GM19467 (cell line): ENCODE measurements at regions not wholly inside any gene's neighbourhood (a gene's known extent, or its start where the extent isn't known, plus 50 kb on each side); places are given as distances from the start of the nearest gene placed in this dataset.
"Not testable (repeated sequence)": the region's sequence is repeated elsewhere in the genome, so short reads cannot be mapped to it uniquely, and the experiment has no call there.

Experiments used
- ATAC-seq: cut with Tn5 transposase; IDR thresholded peaks from one replicate; pipeline ENCODE4 v1.9.1; 2021; ENCODE audit warnings: mild to moderate bottlenecking, moderate library complexity; ENCODE audit not compliant: unreplicated experiment

- no peak for ATAC-seq
Measured at GRCh38 chr7:119748251-119748860, 524.6 kb upstream of the KCND2 start.

GRCh38 chr7:119748991-119749390 is 524.0 kb upstream of the KCND2 start:
- ATAC-seq: no peak

GRCh38 chr7:119756687-119757086 is 516.3 kb upstream of the KCND2 start:
- no peak for ATAC-seq

- no peak for ATAC-seq
Measured at GRCh38 chr7:119758254-119758653, 514.7 kb upstream of the KCND2 start.

GRCh38 chr7:119761776-119762175 is 511.2 kb upstream of the KCND2 start:
- no peak for ATAC-seq

- no peak for ATAC-seq
Measured at GRCh38 chr7:119782286-119782685, 490.7 kb upstream of the KCND2 start.

- ATAC-seq: no peak
Measured at GRCh38 chr7:119783799-119784198, 489.2 kb upstream of the KCND2 start.

GRCh38 chr7:119802147-119802546 is 470.8 kb upstream of the KCND2 start:
- ATAC-seq: no peak

- ATAC-seq: no peak
Measured at GRCh38 chr7:119825091-119825655, 447.8 kb upstream of the KCND2 start.

- no peak for ATAC-seq
Measured at GRCh38 chr7:119826547-119826946, 446.4 kb upstream of the KCND2 start.

GRCh38 chr7:119838444-119838843 is 434.5 kb upstream of the KCND2 start:
- ATAC-seq: no peak

- no peak for ATAC-seq
Measured at GRCh38 chr7:119842337-119842736, 430.6 kb upstream of the KCND2 start.

GRCh38 chr7:119842786-119843185 is 430.2 kb upstream of the KCND2 start:
- no peak for ATAC-seq

- no peak for ATAC-seq
Measured at GRCh38 chr7:119861385-119861784, 411.6 kb upstream of the KCND2 start.

GRCh38 chr7:119868387-119868786 is 404.6 kb upstream of the KCND2 start:
- no peak for ATAC-seq

GRCh38 chr7:119879835-119880234 is 393.1 kb upstream of the KCND2 start:
- no peak for ATAC-seq

GRCh38 chr7:119886007-119886406 is 387.0 kb upstream of the KCND2 start:
- ATAC-seq: no peak

GRCh38 chr7:119886525-119886924 is 386.4 kb upstream of the KCND2 start:
- not testable (repeated sequence) for ATAC-seq

GRCh38 chr7:119888251-119888650 is 384.7 kb upstream of the KCND2 start:
- ATAC-seq: no peak

GRCh38 chr7:119890631-119891030 is 382.3 kb upstream of the KCND2 start:
- ATAC-seq: no peak

GRCh38 chr7:119895320-119895719 is 377.7 kb upstream of the KCND2 start:
- ATAC-seq: no peak

GRCh38 chr7:119896386-119896785 is 376.6 kb upstream of the KCND2 start:
- no peak for ATAC-seq
